Loucy (cell line): ENCODE measurements at regions not wholly inside any gene's neighbourhood (a gene's known extent, or its start where the extent isn't known, plus 50 kb on each side); places are given as distances from the start of the nearest gene placed in this dataset.

Source experiments
- EZH2phosphoT487 ChIP-seq: fragments of 200-600 bp; IDR thresholded peaks from 2 replicates; pipeline ENCODE4 v1.6.1; 2018; ENCODE audit warnings: antibody characterized with exemption, mild to moderate bottlenecking, moderate library complexity, borderline replicate concordance
- TF ChIP-seq, protein P1 (sequence below): fragments of 200-600 bp; sonication (generic); conservative IDR thresholded peaks from 2 replicates; pipeline ENCODE4 v1.5.1; 2014; ENCODE audit warnings: mild to moderate bottlenecking, antibody characterized with exemption, low read length

DNA sequence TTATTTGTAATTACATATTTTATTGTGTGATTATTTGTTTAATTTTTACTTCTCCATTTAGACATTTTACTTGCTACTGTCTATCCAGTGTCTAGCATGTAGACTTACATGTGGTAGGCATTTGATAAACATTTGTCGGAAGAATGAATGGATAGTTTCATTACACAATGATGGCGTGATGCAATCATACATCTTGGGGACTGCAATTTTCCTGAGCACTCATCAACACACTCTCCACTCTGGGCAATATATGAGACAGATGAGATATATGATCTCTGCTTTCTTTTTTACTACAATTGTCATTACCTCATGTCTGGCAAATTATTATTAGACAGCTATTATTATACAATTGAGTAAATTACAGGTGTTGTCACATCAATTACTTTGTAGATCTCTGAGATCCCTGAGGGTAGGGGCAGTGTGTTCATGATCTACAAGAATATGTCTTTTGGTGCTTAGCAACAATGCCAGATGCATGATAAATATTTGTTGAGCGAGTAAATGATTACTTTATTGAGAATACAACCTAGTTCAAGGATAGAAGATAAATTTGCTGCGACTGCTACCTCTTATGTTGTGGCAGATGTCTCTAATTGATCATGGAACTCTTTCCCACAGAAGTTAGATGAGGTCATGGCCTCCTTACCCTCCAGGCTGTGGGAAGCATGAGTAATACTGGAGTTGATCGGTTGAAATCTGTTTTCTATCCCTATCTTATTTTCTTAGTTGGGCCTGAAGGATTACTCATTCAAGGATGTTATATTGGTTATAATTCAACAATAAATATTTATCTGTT, 416.0 kb downstream of the LRIG3 start:
- TF ChIP-seq, protein P1, sequence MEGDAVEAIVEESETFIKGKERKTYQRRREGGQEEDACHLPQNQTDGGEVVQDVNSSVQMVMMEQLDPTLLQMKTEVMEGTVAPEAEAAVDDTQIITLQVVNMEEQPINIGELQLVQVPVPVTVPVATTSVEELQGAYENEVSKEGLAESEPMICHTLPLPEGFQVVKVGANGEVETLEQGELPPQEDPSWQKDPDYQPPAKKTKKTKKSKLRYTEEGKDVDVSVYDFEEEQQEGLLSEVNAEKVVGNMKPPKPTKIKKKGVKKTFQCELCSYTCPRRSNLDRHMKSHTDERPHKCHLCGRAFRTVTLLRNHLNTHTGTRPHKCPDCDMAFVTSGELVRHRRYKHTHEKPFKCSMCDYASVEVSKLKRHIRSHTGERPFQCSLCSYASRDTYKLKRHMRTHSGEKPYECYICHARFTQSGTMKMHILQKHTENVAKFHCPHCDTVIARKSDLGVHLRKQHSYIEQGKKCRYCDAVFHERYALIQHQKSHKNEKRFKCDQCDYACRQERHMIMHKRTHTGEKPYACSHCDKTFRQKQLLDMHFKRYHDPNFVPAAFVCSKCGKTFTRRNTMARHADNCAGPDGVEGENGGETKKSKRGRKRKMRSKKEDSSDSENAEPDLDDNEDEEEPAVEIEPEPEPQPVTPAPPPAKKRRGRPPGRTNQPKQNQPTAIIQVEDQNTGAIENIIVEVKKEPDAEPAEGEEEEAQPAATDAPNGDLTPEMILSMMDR = no peak
- TF ChIP-seq EZH2phosphoT487 = no peak
